ENCODE measurements at regions not wholly inside any gene's neighbourhood (a gene's known extent, or its start where the extent isn't known, plus 50 kb on each side); places are given as distances from the start of the nearest gene placed in this dataset.

DNA sequence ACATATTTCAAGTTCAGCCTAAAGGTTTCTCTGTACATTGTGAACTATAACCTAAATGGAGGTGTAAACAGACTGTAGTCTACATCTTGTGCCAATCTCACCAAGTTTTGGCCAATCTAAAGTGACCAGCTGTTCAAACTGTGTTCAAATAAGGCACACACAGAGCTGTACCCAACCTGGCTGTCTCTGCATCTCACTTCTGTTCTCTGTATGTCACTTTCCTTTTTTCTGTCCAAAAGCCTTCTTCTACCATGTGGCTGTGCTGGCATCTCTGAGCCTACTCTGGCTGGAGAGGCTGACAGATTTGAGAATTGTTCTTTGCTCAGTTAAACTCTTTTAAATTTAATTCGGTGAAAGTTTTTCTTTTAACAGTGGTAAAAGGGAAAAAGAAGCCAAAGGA is 817.9 kb downstream of the SOCS6 start:
- TF ChIP-seq CTCF (conservative IDR thresholded peaks at IDR 0.05; ENCODE audit: low read depth, low read length) (no peak), EZH2 (IDR thresholded peaks at IDR 0.05; ENCODE audit: borderline replicate concordance, low read depth, low read length, poor library complexity, severe bottlenecking) (no peak)

Data from A673 (cell line).